PFSK-1 (cell line): ENCODE measurements at regions not wholly inside any gene's neighbourhood (a gene's known extent, or its start where the extent isn't known, plus 50 kb on each side); places are given as distances from the start of the nearest gene placed in this dataset.

ENCODE experiments used
- TAF1 ChIP-seq: IDR thresholded peaks from 2 replicates; pipeline ENCODE4 v1.6.1; 2012; ENCODE audit warnings: low read length, control low read depth, borderline replicate concordance; ENCODE audit not compliant: insufficient read depth
- TF ChIP-seq, protein P1 (sequence below), 2 experiments: IDR thresholded peaks; 2 replicates each; pipeline versions ENCODE4 v1.6.1 to v1.8.0; 2011 to 2012; ENCODE audit warnings: low read depth in 2 of 2, low read length in 2 of 2, control low read depth in 1 of 2, inconsistent platforms in 1 of 2, mild to moderate bottlenecking in 1 of 2, moderate library complexity in 1 of 2; ENCODE audit not compliant: insufficient read depth in 1 of 2

DNA sequence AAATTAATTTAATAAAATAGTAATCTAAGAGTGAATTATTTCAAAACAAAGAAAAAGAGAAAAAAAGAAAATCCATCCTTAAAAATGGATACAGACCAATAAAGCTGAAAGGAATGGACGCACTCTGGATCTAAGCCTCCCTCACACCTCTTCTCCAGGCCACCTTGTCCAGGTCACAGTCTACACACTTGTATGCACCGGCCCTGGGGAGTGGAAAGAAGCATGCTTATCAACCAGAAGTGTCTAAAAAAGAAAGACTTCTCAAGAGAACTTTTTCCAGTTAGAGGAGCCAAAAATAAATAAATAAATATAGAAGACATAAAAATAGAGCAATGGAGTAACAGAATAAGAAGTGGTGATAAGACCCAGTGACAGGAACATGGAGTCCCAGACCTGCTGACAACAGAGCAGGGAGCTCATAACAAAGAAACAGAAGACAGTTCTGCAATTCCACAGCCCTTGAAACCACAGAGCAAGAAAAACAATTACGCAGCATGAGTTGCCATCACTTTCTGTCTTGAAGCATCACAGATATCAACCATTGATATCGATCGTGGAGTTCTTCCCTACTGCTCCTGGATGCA lies 311.7 kb upstream of the NFE2L3 start:
- TF ChIP-seq, protein P1, sequence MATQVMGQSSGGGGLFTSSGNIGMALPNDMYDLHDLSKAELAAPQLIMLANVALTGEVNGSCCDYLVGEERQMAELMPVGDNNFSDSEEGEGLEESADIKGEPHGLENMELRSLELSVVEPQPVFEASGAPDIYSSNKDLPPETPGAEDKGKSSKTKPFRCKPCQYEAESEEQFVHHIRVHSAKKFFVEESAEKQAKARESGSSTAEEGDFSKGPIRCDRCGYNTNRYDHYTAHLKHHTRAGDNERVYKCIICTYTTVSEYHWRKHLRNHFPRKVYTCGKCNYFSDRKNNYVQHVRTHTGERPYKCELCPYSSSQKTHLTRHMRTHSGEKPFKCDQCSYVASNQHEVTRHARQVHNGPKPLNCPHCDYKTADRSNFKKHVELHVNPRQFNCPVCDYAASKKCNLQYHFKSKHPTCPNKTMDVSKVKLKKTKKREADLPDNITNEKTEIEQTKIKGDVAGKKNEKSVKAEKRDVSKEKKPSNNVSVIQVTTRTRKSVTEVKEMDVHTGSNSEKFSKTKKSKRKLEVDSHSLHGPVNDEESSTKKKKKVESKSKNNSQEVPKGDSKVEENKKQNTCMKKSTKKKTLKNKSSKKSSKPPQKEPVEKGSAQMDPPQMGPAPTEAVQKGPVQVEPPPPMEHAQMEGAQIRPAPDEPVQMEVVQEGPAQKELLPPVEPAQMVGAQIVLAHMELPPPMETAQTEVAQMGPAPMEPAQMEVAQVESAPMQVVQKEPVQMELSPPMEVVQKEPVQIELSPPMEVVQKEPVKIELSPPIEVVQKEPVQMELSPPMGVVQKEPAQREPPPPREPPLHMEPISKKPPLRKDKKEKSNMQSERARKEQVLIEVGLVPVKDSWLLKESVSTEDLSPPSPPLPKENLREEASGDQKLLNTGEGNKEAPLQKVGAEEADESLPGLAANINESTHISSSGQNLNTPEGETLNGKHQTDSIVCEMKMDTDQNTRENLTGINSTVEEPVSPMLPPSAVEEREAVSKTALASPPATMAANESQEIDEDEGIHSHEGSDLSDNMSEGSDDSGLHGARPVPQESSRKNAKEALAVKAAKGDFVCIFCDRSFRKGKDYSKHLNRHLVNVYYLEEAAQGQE (IDR thresholded peaks at IDR 0.05; ENCODE audit: insufficient read depth in 1 of 2, low read depth in 2 of 2, low read length in 2 of 2), result no peak
- no peak for TF ChIP-seq TAF1
